Upper lobe of right lung (tissue), 1 donor: ENCODE measurements at regions not wholly inside any gene's neighbourhood (a gene's known extent, or its start where the extent isn't known, plus 50 kb on each side); places are given as distances from the start of the nearest gene placed in this dataset.
A peak's percentile ranks its signal among the peaks of the same experiment; 100 is the strongest.

Experiments used
- ATAC-seq: fragments of 200-7000 bp; cut with Tn5 transposase; one replicate; pipeline ENCODE4 v1.9.1; 2020; ENCODE audit warnings: mild to moderate bottlenecking, moderate library complexity
- DNase-seq: peaks from one replicate; pipeline ENCODE4 v3.0.0-alpha.2; 2020
- H3K27ac ChIP-seq: fragments of 200-600 bp; one replicate; pipeline ENCODE4 v1.8.0; 2022
- H3K27me3 ChIP-seq: fragments of 200-600 bp; one replicate; pipeline ENCODE4 v1.8.0; 2022; ENCODE audit warnings: mild to moderate bottlenecking
- H3K36me3 ChIP-seq: fragments of 200-600 bp; one replicate; pipeline ENCODE4 v1.8.0; 2022
- H3K4me1 ChIP-seq: fragments of 200-600 bp; one replicate; pipeline ENCODE4 v1.8.0; 2022
- H3K4me3 ChIP-seq: fragments of 200-600 bp; one replicate; pipeline ENCODE4 v1.8.0; 2022; ENCODE audit warnings: mild to moderate bottlenecking
- H3K9me3 ChIP-seq: fragments of 200-600 bp; one replicate; pipeline ENCODE4 v1.8.0; 2022
- CTCF ChIP-seq: fragments of 200-600 bp; IDR thresholded peaks from one replicate; pipeline ENCODE4 v1.8.0; 2022; ENCODE audit warnings: antibody characterized with exemption
- intact Hi-C: fragments of 100-400 bp; cut with DNase I; formaldehyde crosslinking; loops from one replicate; pipeline ENCODE4 v1.11.0; 2022
- donor health status: DM: no; HTN: yes; CAD: no; lungs with severe emphysema.

GRCh38 chr2:34652636-34653035 lies 1053.5 kb upstream of the FAM98A start:
- Histone ChIP-seq H3K36me3 (no peaks in the 10 kb centered on the region), H3K27ac (no peak overlapping the region), H3K4me3 (no peak overlapping the region), H3K27me3 (no peaks in the 10 kb centered on the region), H3K9me3 (no peaks in the 10 kb centered on the region), H3K4me1 (no peaks in the 10 kb centered on the region)
- ATAC-seq: no peak
- TF ChIP-seq CTCF: no peak
- no peak for DNase-seq
- intact Hi-C loops: no loop called here

- no peaks in the 10 kb centered on the region for H3K4me1 ChIP-seq
- DNase-seq: no peak
Observed at GRCh38 chr2:34646901-34647300, 1047.8 kb upstream of the FAM98A start.

GRCh38 chr2:34632327-34632726 lies 1033.2 kb upstream of the FAM98A start:
- H3K4me3 ChIP-seq: no peak overlapping the region
- H3K4me1 ChIP-seq: no peaks in the 10 kb centered on the region
- H3K27ac ChIP-seq: no peak overlapping the region
- intact Hi-C loops: no loop called here
- no peak for DNase-seq
- no peaks in the 10 kb centered on the region for H3K27me3 ChIP-seq
- no peak for TF ChIP-seq CTCF
- H3K9me3 ChIP-seq: no peaks in the 10 kb centered on the region
- no peaks in the 10 kb centered on the region for H3K36me3 ChIP-seq
- ATAC-seq: no peak

More at GRCh38 chr2:34646901-34647300, 1047.8 kb upstream of the FAM98A start:
- Histone ChIP-seq H3K27ac (no peak overlapping the region), H3K27me3 (no peaks in the 10 kb centered on the region), H3K9me3 (no peaks in the 10 kb centered on the region), H3K36me3 (no peaks in the 10 kb centered on the region), H3K4me3 (no peak overlapping the region)
- no peak for TF ChIP-seq CTCF
- ATAC-seq: no peak
- intact Hi-C loops: no loop called here

- Histone ChIP-seq H3K27ac (no peak overlapping the region), H3K9me3 (no peaks in the 10 kb centered on the region), H3K4me3 (no peak overlapping the region), H3K36me3 (no peaks in the 10 kb centered on the region), H3K4me1 (no peaks in the 10 kb centered on the region), H3K27me3 (no peaks in the 10 kb centered on the region)
- ATAC-seq (peak; percentile 42), DNase-seq (no peak)
- no peak for TF ChIP-seq CTCF
- intact Hi-C loops: no loop called here
Observed at GRCh38 chr2:34627003-34627402, 1027.9 kb upstream of the FAM98A start.

GRCh38 chr2:34604164-34604563 lies 1005.1 kb upstream of the FAM98A start:
- DNase-seq (no peak), ATAC-seq (peak; percentile 15)
- no peaks in the 10 kb centered on the region for H3K36me3 ChIP-seq
- H3K4me3 ChIP-seq: no peak overlapping the region
- H3K4me1 ChIP-seq: no peaks in the 10 kb centered on the region
- no peak overlapping the region for H3K27ac ChIP-seq
- no peaks in the 10 kb centered on the region for H3K9me3 ChIP-seq
- intact Hi-C loops: no loop called here
- TF ChIP-seq CTCF: no peak
- no peaks in the 10 kb centered on the region for H3K27me3 ChIP-seq

- no peak for ATAC-seq
- no peak for TF ChIP-seq CTCF
- Histone ChIP-seq H3K9me3 (no peaks in the 10 kb centered on the region), H3K27ac (no peak overlapping the region), H3K4me1 (no peaks in the 10 kb centered on the region), H3K36me3 (no peaks in the 10 kb centered on the region), H3K27me3 (no peaks in the 10 kb centered on the region), H3K4me3 (no peak overlapping the region)
- intact Hi-C loops: no loop called here
- no peak for DNase-seq
Observed at GRCh38 chr2:34602262-34602661, 1003.2 kb upstream of the FAM98A start.
